ENCODE measurements at regions not wholly inside any gene's neighbourhood (a gene's known extent, or its start where the extent isn't known, plus 50 kb on each side); places are given as distances from the start of the nearest gene placed in this dataset.

- ATAC-seq, result no peak
These were observed 184.6 kb upstream of the CARD18 start for GRCh38 chr11:105324156-105324555.

DNA sequence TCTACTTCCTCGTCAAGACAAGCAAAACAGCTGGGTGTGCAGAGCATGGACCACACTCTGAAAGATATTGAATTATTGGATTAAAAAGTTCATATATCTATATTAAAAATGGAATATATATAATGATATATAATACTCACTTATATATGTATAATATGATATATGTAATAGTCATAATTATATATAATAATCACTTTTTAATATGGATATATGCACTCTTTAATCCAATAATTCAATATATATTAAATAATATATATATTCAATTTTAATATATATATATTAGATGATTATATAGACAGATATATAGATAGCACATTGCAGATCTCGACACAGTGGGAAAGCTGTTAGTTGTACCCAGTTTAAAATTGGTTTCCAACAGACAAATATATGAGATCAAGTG is 182.1 kb upstream of the CARD18 start:
- no peak for ATAC-seq

DNA sequence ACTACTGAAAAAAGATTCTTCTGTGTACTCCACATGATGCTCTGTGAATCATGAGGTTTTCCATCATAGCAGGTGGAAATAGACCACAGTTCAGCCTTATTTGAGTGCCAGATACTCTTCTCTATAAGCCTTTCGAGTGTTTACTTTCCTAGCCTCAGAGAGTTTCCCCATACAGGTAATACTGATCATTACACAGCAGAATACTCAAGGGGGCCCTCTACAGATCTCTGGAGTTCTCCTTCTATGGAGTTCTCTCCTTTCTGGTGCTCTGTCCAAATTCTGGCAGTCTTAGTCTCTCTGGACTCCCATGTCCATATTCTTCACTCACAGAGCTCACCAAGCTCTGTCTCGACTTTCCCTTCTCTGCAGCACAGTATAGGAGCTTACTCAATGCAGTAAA is 175.7 kb upstream of the CARD18 start:
- ATAC-seq, result no peak

- ATAC-seq, result no peak
These were observed 172.7 kb upstream of the CARD18 start for GRCh38 chr11:105312266-105312665.

DNA sequence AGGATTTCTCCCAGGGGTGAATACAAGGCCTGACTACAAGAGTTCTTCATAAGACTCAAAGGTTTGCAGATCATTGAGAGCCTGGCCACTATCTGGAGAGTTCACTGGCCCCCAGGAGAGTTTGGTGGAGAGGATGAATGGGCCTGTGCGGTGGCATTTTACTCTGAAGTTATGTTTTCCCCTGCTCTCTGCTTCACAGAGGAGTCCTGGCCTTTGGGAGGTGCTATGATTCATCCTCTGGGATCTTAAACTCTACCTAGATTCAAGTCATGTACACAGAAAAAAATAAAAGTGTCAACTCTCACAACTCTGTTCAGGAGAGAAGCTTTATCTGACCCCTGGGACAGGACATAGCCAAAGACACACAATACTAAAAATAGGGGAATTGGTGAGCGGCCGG is 159.1 kb upstream of the CARD18 start:
- ATAC-seq, result no peak

- ATAC-seq, result no peak
These were observed 158.6 kb upstream of the CARD18 start for GRCh38 chr11:105298174-105298573.

- no peak for ATAC-seq
These were observed 157.9 kb upstream of the CARD18 start for GRCh38 chr11:105297463-105297862.

GRCh38 chr11:105296806-105297205 is 157.2 kb upstream of the CARD18 start:
- no peak for ATAC-seq

- ATAC-seq, result no peak
These were observed 156.8 kb upstream of the CARD18 start for GRCh38 chr11:105296386-105296785.

GRCh38 chr11:105282658-105283057 is 143.1 kb upstream of the CARD18 start:
- no peak for ATAC-seq

DNA sequence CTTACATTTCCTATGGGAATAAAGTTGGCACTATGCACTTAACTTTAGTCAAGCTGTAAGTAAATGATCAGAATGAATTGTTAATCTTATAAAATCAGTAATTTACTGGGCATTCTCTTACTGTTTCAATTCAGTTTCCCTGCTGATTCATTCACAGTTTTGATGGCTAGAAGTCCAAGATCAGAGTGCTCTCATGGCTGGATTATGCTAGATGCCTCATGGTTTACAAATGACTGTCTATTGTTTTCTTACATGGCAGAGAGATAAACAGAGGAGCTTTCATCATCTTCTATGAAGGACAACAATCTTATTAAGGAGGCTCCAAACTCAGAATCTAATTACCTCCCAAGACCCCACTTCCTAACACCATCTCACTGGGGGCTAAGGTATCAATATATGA is 135.1 kb upstream of the CARD18 start:
- no peak for ATAC-seq

GRCh38 chr11:105273660-105274280 is 134.2 kb upstream of the CARD18 start:
- no peak for ATAC-seq

GRCh38 chr11:105269862-105270261 is 130.3 kb upstream of the CARD18 start:
- ATAC-seq, result no peak

DNA sequence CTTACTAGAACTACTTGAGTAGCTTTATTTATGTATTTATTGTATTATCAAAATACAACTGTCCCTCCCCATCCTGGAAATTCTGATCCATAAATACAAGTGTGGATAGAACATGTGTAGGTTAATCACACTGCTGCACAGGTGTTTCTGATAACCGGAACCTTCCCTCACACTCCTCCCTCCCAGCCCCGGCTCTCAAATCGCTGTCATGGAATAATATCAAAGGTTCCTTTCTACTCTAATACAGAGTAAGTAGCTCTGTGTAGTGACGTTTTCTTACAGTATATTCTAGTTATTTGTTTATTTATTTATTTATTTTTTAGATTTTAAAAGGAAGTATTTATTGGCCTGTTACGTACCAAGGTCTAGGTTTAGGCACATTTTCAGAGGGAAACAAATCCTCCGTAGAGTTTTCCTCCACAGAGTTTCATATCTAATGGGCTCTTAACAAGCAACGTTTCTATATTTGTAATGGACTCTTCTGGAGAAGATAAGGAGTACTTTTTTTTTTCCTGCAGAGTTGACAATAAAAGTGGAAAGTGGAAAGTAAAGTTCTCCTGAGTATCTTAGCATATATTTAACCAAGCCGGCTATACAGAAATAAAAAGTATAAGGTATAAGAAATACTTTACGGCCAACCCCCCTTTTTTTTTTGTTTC is 129.0 kb upstream of the CARD18 start:
- ATAC-seq, result no peak

GRCh38 chr11:105265845-105266244 is 126.3 kb upstream of the CARD18 start:
- peak; percentile 98 for ATAC-seq

DNA sequence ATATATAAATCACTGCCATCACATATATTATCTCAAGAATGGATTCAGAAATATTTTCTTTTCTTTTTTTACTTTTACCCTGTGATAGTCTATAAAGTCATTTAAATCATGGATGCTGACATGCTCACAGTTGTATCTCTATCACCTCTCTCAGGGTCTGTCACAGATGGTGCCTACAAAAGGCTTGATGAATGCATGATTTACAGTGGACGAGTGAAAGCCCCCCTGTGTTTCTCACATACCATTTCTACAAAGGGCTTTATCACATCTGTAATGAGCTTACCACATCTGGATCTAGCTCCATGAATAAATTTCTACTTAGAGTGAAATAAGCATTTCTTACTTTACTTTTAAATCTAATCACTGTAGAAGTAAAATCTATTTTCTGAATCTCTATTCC is 121.4 kb upstream of the CARD18 start:
- ATAC-seq, result no peak

- no peak for ATAC-seq
These were observed 106.3 kb upstream of the CARD18 start for GRCh38 chr11:105245781-105246315.

DNA sequence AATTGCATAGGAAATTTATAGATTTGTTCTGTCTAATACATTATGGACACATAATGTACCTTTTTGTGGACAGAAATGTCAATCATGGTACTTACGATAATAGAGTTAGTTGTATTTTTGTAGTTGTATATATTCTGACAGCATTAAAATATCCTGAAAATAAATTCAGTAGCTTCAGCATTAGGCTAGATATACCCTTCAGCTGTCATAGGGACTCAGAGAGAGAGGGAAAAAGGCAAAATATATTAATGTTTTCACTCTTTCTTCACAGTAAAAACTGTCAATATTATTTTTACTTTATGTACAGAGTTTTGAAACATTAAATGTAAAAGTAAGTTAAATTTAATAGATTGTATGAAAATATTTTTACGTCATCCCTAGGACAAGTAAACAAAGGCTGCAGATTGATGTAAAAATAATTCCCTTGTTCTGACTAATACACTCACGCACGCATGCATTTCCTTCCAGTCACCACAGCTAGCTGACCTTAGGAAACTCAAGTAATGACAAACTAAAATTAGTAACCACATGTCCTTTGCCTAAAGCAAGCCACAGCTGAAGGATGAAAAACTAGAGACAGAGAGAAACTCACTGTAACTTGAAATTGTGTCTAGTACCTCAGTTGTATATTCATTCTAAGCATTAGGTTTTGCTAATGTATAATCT is 104.7 kb upstream of the CARD18 start:
- ATAC-seq, result peak; percentile 77

GRCh38 chr11:105241136-105241535 is 101.6 kb upstream of the CARD18 start:
- ATAC-seq, result no peak

DNA sequence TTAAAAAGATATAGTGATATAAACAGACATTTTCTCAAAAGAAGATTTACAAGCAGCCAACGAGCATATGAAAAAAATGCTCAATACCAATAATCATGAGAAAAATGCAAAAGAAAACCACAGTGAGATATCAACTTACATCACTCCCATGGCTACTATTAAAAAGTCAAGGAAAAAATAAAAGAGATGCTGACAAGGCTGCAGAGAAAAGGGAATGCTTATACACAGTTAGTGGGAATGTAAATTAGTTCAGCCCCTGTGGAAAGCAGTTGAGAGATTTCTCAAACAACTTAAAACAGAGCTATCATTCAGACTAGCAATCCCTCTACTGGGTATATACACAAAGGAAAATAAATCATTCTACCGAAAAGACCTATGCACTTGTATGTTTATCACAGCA is 97.1 kb upstream of the CARD18 start:
- no peak for ATAC-seq

DNA sequence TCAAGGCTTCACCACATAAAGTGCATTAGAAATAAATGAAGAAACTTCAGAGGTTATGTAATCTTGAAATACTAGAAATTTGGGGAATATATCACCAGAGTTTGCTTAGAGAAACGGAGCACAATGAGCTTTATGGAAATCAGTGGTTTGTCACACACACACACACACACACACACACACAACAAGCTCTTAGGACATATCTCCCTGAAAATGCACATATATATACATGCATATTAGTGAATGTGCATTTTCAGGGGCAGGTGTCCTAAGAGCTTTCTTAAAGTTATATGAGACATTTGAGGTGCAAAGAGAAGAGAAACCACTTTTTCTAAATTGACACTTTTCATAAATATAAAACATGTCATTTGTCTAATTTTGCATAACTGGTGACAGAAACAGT is 93.7 kb upstream of the CARD18 start:
- no peak for ATAC-seq

- no peak for ATAC-seq
These were observed 92.5 kb upstream of the CARD18 start for GRCh38 chr11:105232021-105232420.

- peak; percentile 59 for ATAC-seq
These were observed 91.0 kb upstream of the CARD18 start for GRCh38 chr11:105230586-105230985.

- ATAC-seq, result no peak
These were observed 90.2 kb upstream of the CARD18 start for GRCh38 chr11:105229761-105230160.

Data from esophagus mucosa (tissue), 1 donor.